Gastrocnemius medialis (tissue), 4 donors: ENCODE measurements at regions not wholly inside any gene's neighbourhood (a gene's known extent, or its start where the extent isn't known, plus 50 kb on each side); places are given as distances from the start of the nearest gene placed in this dataset.

Source experiments
- CTCF ChIP-seq, 5 experiments: fragments of 450-650 bp in 3 of 5; fragments of 200-600 bp in 2 of 5; sonication (generic) in 2 of 5; IDR thresholded peaks in 4 of 5; conservative IDR thresholded peaks in 1 of 5; 1 replicate in 4 of 5; 2 replicates in 1 of 5; pipeline ENCODE4 v1.5.1; 2016 to 2019; ENCODE audit warnings: antibody characterized with exemption in 5 of 5, mild to moderate bottlenecking in 3 of 5, moderate library complexity in 3 of 5
- POLR2A ChIP-seq, 2 donors: fragments of 450-650 bp; IDR thresholded peaks; one replicate each; pipeline ENCODE4 v1.6.1; 2017; ENCODE audit warnings: antibody characterized with exemption in 2 of 2, mild to moderate bottlenecking in 2 of 2, moderate library complexity in 2 of 2

DNA sequence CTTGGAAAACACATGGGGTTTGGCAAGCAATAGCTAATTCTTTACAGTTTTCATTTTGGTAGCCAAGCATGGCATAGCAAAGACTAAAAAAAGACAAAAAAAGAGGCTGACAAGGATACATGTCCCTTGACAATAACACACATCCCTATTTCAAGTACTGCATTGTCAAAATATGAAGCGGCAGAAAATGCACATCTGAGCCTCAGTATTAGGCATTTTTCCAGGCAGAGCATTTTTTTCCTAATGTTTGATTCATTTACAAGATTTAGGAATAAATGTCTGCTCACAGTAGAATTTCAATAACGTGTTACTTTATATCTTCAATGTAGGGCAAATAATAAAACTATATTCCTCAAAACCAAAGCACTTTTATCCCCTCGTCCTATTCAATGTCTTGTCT, 216.3 kb upstream of the PCDH18 start:
- TF ChIP-seq POLR2A (IDR thresholded peaks at IDR 0.05): no peak
- TF ChIP-seq CTCF (IDR thresholded peaks at IDR 0.05 in 4 of 5, conservative IDR thresholded peaks at IDR 0.05 in 1 of 5): no peak
